ENCODE measurements at regions not wholly inside any gene's neighbourhood (a gene's known extent, or its start where the extent isn't known, plus 50 kb on each side); places are given as distances from the start of the nearest gene placed in this dataset.

DNA sequence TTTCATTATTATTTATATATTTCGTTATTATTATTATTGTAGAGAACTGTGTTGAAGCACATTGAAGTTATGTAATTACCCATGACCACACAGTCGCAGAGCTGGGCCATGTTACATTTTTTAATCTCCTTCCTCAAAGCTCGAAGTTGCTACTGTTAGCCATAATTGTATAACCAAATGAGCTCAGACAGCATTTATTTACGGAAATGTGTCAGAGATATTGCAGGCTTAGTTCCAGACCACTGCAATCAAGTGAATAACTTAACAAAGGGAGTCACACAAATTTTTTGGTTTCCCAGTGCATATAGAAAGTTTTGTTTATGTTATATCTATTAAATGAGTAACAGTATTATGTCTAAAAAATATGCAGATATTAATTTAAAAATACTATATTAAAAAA, 147.1 kb upstream of the SLITRK1 start (continued):
- TF ChIP-seq, protein P1, sequence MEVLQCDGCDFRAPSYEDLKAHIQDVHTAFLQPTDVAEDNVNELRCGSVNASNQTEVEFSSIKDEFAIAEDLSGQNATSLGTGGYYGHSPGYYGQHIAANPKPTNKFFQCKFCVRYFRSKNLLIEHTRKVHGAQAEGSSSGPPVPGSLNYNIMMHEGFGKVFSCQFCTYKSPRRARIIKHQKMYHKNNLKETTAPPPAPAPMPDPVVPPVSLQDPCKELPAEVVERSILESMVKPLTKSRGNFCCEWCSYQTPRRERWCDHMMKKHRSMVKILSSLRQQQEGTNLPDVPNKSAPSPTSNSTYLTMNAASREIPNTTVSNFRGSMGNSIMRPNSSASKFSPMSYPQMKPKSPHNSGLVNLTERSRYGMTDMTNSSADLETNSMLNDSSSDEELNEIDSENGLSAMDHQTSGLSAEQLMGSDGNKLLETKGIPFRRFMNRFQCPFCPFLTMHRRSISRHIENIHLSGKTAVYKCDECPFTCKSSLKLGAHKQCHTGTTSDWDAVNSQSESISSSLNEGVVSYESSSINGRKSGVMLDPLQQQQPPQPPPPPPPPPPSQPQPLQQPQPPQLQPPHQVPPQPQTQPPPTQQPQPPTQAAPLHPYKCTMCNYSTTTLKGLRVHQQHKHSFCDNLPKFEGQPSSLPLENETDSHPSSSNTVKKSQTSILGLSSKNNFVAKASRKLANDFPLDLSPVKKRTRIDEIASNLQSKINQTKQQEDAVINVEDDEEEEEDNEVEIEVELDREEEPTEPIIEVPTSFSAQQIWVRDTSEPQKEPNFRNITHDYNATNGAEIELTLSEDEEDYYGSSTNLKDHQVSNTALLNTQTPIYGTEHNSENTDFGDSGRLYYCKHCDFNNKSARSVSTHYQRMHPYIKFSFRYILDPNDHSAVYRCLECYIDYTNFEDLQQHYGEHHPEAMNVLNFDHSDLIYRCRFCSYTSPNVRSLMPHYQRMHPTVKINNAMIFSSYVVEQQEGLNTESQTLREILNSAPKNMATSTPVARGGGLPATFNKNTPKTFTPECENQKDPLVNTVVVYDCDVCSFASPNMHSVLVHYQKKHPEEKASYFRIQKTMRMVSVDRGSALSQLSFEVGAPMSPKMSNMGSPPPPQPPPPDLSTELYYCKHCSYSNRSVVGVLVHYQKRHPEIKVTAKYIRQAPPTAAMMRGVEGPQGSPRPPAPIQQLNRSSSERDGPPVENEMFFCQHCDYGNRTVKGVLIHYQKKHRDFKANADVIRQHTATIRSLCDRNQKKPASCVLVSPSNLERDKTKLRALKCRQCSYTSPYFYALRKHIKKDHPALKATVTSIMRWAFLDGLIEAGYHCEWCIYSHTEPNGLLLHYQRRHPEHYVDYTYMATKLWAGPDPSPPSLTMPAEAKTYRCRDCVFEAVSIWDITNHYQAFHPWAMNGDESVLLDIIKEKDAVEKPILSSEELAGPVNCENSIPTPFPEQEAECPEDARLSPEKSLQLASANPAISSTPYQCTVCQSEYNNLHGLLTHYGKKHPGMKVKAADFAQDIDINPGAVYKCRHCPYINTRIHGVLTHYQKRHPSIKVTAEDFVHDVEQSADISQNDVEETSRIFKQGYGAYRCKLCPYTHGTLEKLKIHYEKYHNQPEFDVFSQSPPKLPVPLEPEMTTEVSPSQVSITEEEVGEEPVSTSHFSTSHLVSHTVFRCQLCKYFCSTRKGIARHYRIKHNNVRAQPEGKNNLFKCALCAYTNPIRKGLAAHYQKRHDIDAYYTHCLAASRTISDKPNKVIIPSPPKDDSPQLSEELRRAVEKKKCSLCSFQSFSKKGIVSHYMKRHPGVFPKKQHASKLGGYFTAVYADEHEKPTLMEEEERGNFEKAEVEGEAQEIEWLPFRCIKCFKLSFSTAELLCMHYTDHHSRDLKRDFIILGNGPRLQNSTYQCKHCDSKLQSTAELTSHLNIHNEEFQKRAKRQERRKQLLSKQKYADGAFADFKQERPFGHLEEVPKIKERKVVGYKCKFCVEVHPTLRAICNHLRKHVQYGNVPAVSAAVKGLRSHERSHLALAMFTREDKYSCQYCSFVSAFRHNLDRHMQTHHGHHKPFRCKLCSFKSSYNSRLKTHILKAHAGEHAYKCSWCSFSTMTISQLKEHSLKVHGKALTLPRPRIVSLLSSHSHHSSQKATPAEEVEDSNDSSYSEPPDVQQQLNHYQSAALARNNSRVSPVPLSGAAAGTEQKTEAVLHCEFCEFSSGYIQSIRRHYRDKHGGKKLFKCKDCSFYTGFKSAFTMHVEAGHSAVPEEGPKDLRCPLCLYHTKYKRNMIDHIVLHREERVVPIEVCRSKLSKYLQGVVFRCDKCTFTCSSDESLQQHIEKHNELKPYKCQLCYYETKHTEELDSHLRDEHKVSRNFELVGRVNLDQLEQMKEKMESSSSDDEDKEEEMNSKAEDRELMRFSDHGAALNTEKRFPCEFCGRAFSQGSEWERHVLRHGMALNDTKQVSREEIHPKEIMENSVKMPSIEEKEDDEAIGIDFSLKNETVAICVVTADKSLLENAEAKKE (CRISPR knock-in tag; IDR thresholded peaks at IDR 0.05), result no peak
- no peak for TF ChIP-seq CREB1 (CRISPR knock-in tag; IDR thresholded peaks at IDR 0.05; ENCODE audit: low read depth)
- no peak for TF ChIP-seq EZH2phosphoT487 (IDR thresholded peaks at IDR 0.05; ENCODE audit: unreplicated experiment)

GRCh38 chr13:84025824-84026223, 143.6 kb upstream of the SLITRK1 start:
- H3K27me3 ChIP-seq (ENCODE audit: insufficient read depth), result peaks cover 28% of the 10 kb centered on the region; the same call in 1 of the 2 replicates
- no peak overlapping the region for H3K27ac ChIP-seq (ENCODE audit: low read depth)
- no peak overlapping the region for H2AFZ ChIP-seq
- Mint-ChIP-seq H3K4me3 (no peak overlapping the region), H3K9me3 (peaks cover 4% of the 10 kb centered on the region; the same call in 2 of the 3 replicates), H3K27ac (no peak overlapping the region), H3K4me1 (peaks cover 11% of the 10 kb centered on the region), H3K36me3 (ENCODE audit: low read depth) (no peaks in the 10 kb centered on the region), H3K27me3 (ENCODE audit: insufficient read depth, low read depth, poor library complexity) (peaks cover 34% of the 10 kb centered on the region)
- peaks cover 12% of the 10 kb centered on the region for H3K4me1 ChIP-seq (ENCODE audit: insufficient read depth)
- no peaks in the 10 kb centered on the region for H3K36me3 ChIP-seq (ENCODE audit: insufficient read depth)
- H3K9me2 ChIP-seq (ENCODE audit: insufficient read depth), result no peaks in the 10 kb centered on the region
- peak overlapping the region; percentile 18; the same call in 1 of the 2 replicates for H3K4me3 ChIP-seq
- ATAC-seq (peak; percentile 64), DNase-seq (ENCODE audit: low spot score) (peak; percentile 10)
- H3K4me2 ChIP-seq, result peak overlapping the region; percentile 53
- H4K20me1 ChIP-seq (replicated peaks; ENCODE audit: insufficient read depth), result no peaks in the 10 kb centered on the region
- TF ChIP-seq POLR2AphosphoS5 (IDR thresholded peaks at IDR 0.05; ENCODE audit: low read depth) (no peak), NANOG (IDR thresholded peaks at IDR 0.05; ENCODE audit: borderline replicate concordance) (peak; percentile 68)
- no peaks in the 10 kb centered on the region for H3F3A ChIP-seq (replicated peaks; ENCODE audit: low read depth)
- no peaks in the 10 kb centered on the region for H3K79me2 ChIP-seq (replicated peaks; ENCODE audit: insufficient read depth)
